HG02973 (cell line): ENCODE measurements at regions not wholly inside any gene's neighbourhood (a gene's known extent, or its start where the extent isn't known, plus 50 kb on each side); places are given as distances from the start of the nearest gene placed in this dataset.

Experiments used
- ATAC-seq: cut with Tn5 transposase; IDR thresholded peaks from one replicate; pipeline ENCODE4 v1.9.1; 2021; ENCODE audit warnings: moderate library complexity; ENCODE audit not compliant: unreplicated experiment

DNA sequence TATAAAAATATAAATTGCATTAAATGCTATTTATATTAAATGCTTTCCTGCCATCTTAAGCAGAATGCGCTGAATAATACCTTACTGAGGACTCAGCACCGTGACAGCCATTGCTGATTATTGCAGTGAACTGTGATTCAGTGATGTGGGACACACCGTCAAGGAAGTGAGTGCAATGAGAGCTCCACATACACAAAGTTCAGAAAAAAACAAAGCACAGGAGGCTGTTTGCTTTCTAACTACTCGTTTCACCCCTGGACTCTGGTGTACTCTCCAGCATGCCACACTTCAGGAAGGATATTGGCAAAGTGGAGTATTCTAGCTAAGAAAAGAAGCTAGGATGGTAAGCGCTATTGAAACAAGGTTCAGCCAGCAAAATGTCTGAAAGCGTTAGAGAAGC, 57.4 kb upstream of the CXADR start:
- ATAC-seq, result no peak

DNA sequence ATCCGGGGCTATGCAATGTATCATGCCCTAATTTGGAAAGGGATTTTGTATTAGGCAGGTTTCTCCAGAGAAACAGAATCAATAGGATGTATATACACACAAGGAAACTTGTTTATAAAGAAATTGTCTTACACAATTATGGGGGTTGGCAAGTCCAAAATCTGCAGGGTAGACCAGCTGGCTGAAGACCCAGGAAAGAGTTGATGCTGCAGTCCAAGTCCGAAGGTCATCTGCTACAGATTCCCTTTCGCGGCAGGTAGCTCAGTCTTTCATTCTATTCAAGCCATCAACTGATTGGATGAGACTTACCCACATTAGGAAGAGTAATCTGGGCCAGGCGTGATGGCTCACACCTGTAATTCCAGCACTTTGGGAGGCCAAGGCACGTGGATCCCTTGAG, 54.6 kb upstream of the CXADR start:
- no peak for ATAC-seq

DNA sequence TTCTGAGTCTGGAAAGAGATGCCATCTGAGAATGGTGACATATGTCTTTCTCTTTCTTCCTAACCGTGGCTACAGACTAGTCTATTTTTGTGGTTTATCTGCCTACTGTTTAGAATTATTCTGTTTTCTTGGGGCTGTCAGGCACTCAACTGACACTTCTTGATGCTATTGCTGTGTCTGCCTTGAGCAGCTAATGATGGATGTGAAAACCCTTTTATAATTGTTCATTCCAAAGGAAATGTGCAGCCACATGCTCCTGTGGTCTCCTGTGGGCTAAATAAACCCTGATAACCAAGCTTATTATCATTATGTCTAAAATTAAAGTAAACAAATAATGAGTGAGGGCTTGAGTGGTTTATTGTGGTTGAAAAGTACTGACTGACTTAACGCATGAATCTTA, 52.7 kb upstream of the CXADR start:
- ATAC-seq, result no peak

DNA sequence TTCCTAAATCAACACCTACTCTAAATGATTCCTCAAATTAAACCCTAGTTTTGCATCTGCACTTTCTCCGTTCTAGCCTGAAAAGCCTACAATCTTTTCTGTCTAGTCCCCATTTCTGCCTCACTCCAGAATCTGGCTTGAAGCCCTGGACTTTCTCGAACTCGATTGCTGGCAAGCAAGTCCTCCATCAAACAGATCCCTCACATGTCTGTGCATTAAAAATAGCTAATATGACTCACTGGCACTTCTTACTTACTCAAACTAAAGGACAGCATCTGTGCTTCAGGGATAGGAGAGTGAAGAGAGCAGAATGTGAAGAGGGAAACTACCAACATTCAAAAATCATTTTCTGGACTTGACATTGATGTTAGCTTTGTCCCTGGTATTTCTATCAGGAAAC, 51.8 kb upstream of the CXADR start:
- ATAC-seq, result no peak

DNA sequence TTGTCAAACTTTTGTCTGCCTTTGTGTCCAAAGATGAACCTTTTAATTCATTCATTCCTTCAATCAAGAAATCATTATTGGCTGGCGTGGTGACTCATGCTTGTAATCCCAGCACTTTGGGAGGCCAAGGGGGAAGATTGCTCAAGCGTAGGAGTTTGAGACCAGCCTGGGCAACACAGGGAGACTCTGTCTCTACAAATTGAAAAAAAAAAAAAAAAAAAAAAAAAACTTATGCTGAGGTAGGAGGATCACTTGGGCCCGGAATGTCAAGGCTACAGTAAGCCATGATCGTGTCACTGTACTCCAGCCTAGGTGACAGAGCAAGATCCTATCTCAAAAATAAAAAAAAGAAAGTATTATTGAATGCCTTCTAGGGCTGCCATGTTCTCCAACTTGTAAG, 51.3 kb upstream of the CXADR start:
- no peak for ATAC-seq

DNA sequence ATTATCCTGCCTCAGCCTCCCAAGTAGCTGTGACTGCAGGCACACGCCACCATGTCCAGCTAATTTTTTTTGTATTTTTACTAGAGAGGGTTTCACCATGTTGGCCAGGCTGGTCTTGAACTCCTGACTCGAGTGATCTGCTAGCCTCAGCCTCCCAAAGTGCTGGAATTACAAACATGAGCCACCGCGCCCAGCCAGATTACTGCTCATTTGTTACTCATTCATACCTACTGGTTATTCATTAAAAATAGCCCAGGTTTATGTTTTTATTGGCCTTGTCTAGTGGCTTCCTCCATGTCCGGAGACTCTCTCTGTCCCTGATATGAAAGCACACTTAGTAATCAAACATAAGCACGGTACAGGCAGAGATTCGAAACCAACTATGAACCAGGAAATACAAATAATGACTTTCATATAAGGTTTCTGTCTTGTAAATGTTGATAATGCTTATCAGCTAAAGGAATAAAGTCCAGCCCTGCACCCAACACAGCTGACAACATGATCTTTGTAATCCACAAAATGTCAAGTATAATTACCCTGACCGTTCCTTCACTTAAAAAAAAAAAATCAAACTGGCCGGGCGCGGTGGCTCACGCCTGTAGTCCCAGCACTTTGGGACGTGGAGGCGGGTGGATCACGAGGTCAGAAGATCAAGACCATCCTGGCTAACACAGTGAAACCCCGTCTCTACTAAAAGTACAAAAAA, 50.4 kb upstream of the CXADR start:
- no peak for ATAC-seq
